Tibial nerve (tissue), 4 donors: ENCODE measurements at regions not wholly inside any gene's neighbourhood (a gene's known extent, or its start where the extent isn't known, plus 50 kb on each side); places are given as distances from the start of the nearest gene placed in this dataset.

Experiments used
- CTCF ChIP-seq, 5 experiments: fragments of 200-600 bp in 3 of 5; fragments of 450-650 bp in 2 of 5; sonication (generic) in 3 of 5; IDR thresholded peaks; one replicate each; pipeline ENCODE4 v1.5.1; 2016 to 2019; ENCODE audit warnings: antibody characterized with exemption in 5 of 5, mild to moderate bottlenecking in 3 of 5, moderate library complexity in 2 of 5
- EP300 ChIP-seq, 2 donors: sonication (generic); formaldehyde crosslinking; IDR thresholded peaks; one replicate each; pipeline ENCODE4 v1.6.1; 2017; ENCODE audit warnings: antibody characterized with exemption in 2 of 2, mild to moderate bottlenecking in 1 of 2
- POLR2A ChIP-seq, 2 donors: fragments of 450-650 bp; IDR thresholded peaks; one replicate each; pipeline ENCODE4 v1.6.1; 2017; ENCODE audit warnings: antibody characterized with exemption in 2 of 2, mild to moderate bottlenecking in 2 of 2, moderate library complexity in 2 of 2

GRCh38 chr11:91365986-91366585 lies 858.5 kb upstream of the FAT3 start:
- TF ChIP-seq CTCF (IDR thresholded peaks at IDR 0.05) (no peak), POLR2A (IDR thresholded peaks at IDR 0.05) (no peak), EP300 (IDR thresholded peaks at IDR 0.05) (no peak)
